H9 (cell line): ENCODE measurements at regions not wholly inside any gene's neighbourhood (a gene's known extent, or its start where the extent isn't known, plus 50 kb on each side); places are given as distances from the start of the nearest gene placed in this dataset.

Experiments
- DNase-seq: peaks from one replicate; pipeline ENCODE4 v3.0.0-alpha.2; 2017
- H2AFZ ChIP-seq: one replicate; pipeline ENCODE4 v1.6.1; 2013; ENCODE audit warnings: mild to moderate bottlenecking, low read length, control low read depth, moderate library complexity
- H2AK5ac ChIP-seq: 2 replicates; pipeline ENCODE4 v1.6.1; 2013; ENCODE audit warnings: low read length, control low read depth, mixed read lengths; ENCODE audit not compliant: insufficient read length
- H2BK120ac ChIP-seq: one replicate; pipeline ENCODE4 v1.6.1; 2013; ENCODE audit warnings: low read depth, mild to moderate bottlenecking, low read length, control low read depth, inconsistent platforms; ENCODE audit not compliant: poor library complexity, severe bottlenecking
- H2BK12ac ChIP-seq: 2 replicates; pipeline ENCODE4 v1.6.1; 2013; ENCODE audit warnings: low read length, control low read depth, mixed read lengths, low read depth; ENCODE audit not compliant: insufficient read length
- H2BK15ac ChIP-seq: 2 replicates; pipeline ENCODE4 v1.6.1; 2013; ENCODE audit warnings: low read depth, low read length, control low read depth
- H2BK20ac ChIP-seq: one replicate; pipeline ENCODE4 v1.6.1; 2013; ENCODE audit warnings: low read depth, mild to moderate bottlenecking, low read length, control low read depth, inconsistent platforms; ENCODE audit not compliant: poor library complexity, severe bottlenecking
- H2BK5ac ChIP-seq: 2 replicates; pipeline ENCODE4 v1.6.1; 2013; ENCODE audit warnings: low read length, control low read depth, mixed read lengths; ENCODE audit not compliant: insufficient read length
- H3K14ac ChIP-seq: 2 replicates; pipeline ENCODE4 v1.6.1; 2013; ENCODE audit warnings: low read length, control low read depth; ENCODE audit not compliant: insufficient read depth
- H3K18ac ChIP-seq: 2 replicates; pipeline ENCODE4 v1.6.1; 2013; ENCODE audit warnings: low read depth, mild to moderate bottlenecking, mixed read lengths, low read length, control low read depth; ENCODE audit not compliant: insufficient read length
- H3K23ac ChIP-seq: 2 replicates; pipeline ENCODE4 v1.6.1; 2013; ENCODE audit warnings: low read length, control low read depth, mixed read lengths, low read depth; ENCODE audit not compliant: insufficient read length
- H3K23me2 ChIP-seq: 2 replicates; pipeline ENCODE4 v1.6.1; 2013; ENCODE audit warnings: low read depth, mild to moderate bottlenecking, mixed read lengths, low read length, control low read depth; ENCODE audit not compliant: insufficient read length, poor library complexity, severe bottlenecking
- H3K27ac ChIP-seq: 2 replicates; pipeline ENCODE4 v1.5.1; 2013; ENCODE audit warnings: low read length, control low read depth, mixed read lengths, low read depth; ENCODE audit not compliant: insufficient read length
- H3K27me3 ChIP-seq: 2 replicates; pipeline ENCODE4 v1.6.1; 2013; ENCODE audit warnings: low read length, control low read depth, inconsistent platforms; ENCODE audit not compliant: insufficient read depth
- H3K4ac ChIP-seq: 2 replicates; pipeline ENCODE4 v1.6.1; 2013; ENCODE audit warnings: low read depth, mild to moderate bottlenecking, control low read depth, inconsistent platforms, low read length, moderate library complexity
- H3K4me1 ChIP-seq: 2 replicates; pipeline ENCODE4 v1.6.1; 2013; ENCODE audit warnings: low read length, control low read depth, inconsistent platforms; ENCODE audit not compliant: insufficient read depth
- H3K4me2 ChIP-seq: 2 replicates; pipeline ENCODE4 v1.6.1; 2013; ENCODE audit warnings: low read length, control low read depth, mixed read lengths; ENCODE audit not compliant: insufficient read length, insufficient read depth
- H3K56ac ChIP-seq: 2 replicates; pipeline ENCODE4 v1.6.1; 2013; ENCODE audit warnings: low read depth, mild to moderate bottlenecking, mixed read lengths, low read length, control low read depth; ENCODE audit not compliant: insufficient read length
- H3K79me1 ChIP-seq: 2 replicates; pipeline ENCODE4 v1.6.1; 2013; ENCODE audit warnings: low read depth, mild to moderate bottlenecking, moderate library complexity, low read length, control low read depth, inconsistent platforms; ENCODE audit not compliant: insufficient read depth, poor library complexity, severe bottlenecking
- H3K79me2 ChIP-seq: 2 replicates; pipeline ENCODE4 v1.6.1; 2013; ENCODE audit warnings: low read length, control low read depth, inconsistent platforms; ENCODE audit not compliant: insufficient read depth
- H3K9ac ChIP-seq: 2 replicates; pipeline ENCODE4 v1.6.1; 2013; ENCODE audit warnings: low read length, control low read depth, mixed read lengths; ENCODE audit not compliant: insufficient read length; ENCODE audit errors: extremely low read depth
- H3K9me3 ChIP-seq: one replicate; pipeline ENCODE4 v1.6.1; 2013; ENCODE audit warnings: low read depth, low read length, inconsistent platforms; ENCODE audit not compliant: control insufficient read depth
- H3T11ph ChIP-seq: one replicate; pipeline ENCODE4 v1.6.1; 2013; ENCODE audit warnings: mild to moderate bottlenecking, low read length, control low read depth, inconsistent platforms
- H4K20me1 ChIP-seq: one replicate; pipeline ENCODE4 v1.6.1; 2013; ENCODE audit not compliant: control insufficient read depth, insufficient read length, insufficient read depth
- H4K5ac ChIP-seq: 2 replicates; pipeline ENCODE4 v1.6.1; 2013; ENCODE audit warnings: low read depth, mild to moderate bottlenecking, mixed read lengths, low read length, control low read depth; ENCODE audit not compliant: insufficient read length
- H4K8ac ChIP-seq: replicated peaks from 2 replicates; pipeline ENCODE4 v1.6.1; 2013; ENCODE audit warnings: low read length, control low read depth, mixed read lengths, low read depth; ENCODE audit not compliant: insufficient read length
- H4K91ac ChIP-seq: 2 replicates; pipeline ENCODE4 v1.6.1; 2013; ENCODE audit warnings: low read depth, mild to moderate bottlenecking, moderate library complexity, mixed read lengths, low read length, control low read depth; ENCODE audit not compliant: insufficient read length
- H3K27ac Mint-ChIP-seq, 3 experiments: 2 replicates in 2 of 3; 3 replicates in 1 of 3; pipeline ENCODE4 v1.8.0; 2020 to 2021; ENCODE audit warnings: mixed read lengths in 3 of 3, mild to moderate bottlenecking in 1 of 3, moderate library complexity in 1 of 3
- H3K27me3 Mint-ChIP-seq: 2 replicates; pipeline ENCODE4 v1.8.0; 2021; ENCODE audit warnings: low read depth, mild to moderate bottlenecking, moderate library complexity, mixed read lengths
- H3K36me3 Mint-ChIP-seq, 3 experiments: 2 replicates in 2 of 3; 3 replicates in 1 of 3; pipeline ENCODE4 v1.8.0; 2020 to 2021; ENCODE audit warnings: low read depth in 3 of 3, mixed read lengths in 3 of 3; ENCODE audit not compliant: insufficient read depth in 1 of 3
- H3K4me1 Mint-ChIP-seq, 2 experiments: 2 replicates each; pipeline ENCODE4 v1.8.0; 2020; ENCODE audit warnings: mixed read lengths in 2 of 2
- H3K4me3 Mint-ChIP-seq, 2 experiments: 2 replicates in 1 of 2; 3 replicates in 1 of 2; pipeline ENCODE4 v1.8.0; 2020 to 2021; ENCODE audit warnings: mild to moderate bottlenecking in 2 of 2, mixed read lengths in 2 of 2, moderate library complexity in 1 of 2
- H3K9me3 Mint-ChIP-seq, 2 experiments: 2 replicates in 1 of 2; 3 replicates in 1 of 2; pipeline ENCODE4 v1.8.0; 2020; ENCODE audit warnings: mild to moderate bottlenecking in 2 of 2, mixed read lengths in 2 of 2, moderate library complexity in 1 of 2
- CTCF ChIP-seq: fragments of 200-600 bp; sonication (generic); conservative IDR thresholded peaks from 3 replicates; pipeline ENCODE4 v1.8.0; 2021; ENCODE audit warnings: antibody characterized with exemption, mild to moderate bottlenecking
- WGBS: extraction: QIAGEN DNeasy Blood & Tissue Kit; methylation state at CpG from one replicate; pipeline ENCODE4 v1.1.7; 2013; ENCODE audit warnings: missing lambda C conversion rate, low lambda C conversion rate, mixed read lengths; ENCODE audit not compliant: insufficient read length; ENCODE audit errors: extremely low coverage; 5-methylcytosine and 5-hydroxymethylcytosine counted together

GRCh38 chr3:24589513-24589851 lies 94.8 kb upstream of the THRB start:
- H2BK5ac ChIP-seq, result no peak overlapping the region
- no peak overlapping the region for H3K56ac ChIP-seq
- H2BK20ac ChIP-seq, result no peak overlapping the region
- whole genome bisulfite sequencing, result no CpG with 5 or more reads among the region's 1 CpG
- no peaks in the 10 kb centered on the region for H3K79me2 ChIP-seq
- no peak overlapping the region for H2BK120ac ChIP-seq
- H3K18ac ChIP-seq, result no peak overlapping the region
- no peaks in the 10 kb centered on the region for H3K27me3 Mint-ChIP-seq
- no peak overlapping the region for H2BK15ac ChIP-seq
- H3K79me1 ChIP-seq, result no peaks in the 10 kb centered on the region
- H3K9ac ChIP-seq, result no peak overlapping the region
- no peaks in the 10 kb centered on the region for H3K36me3 Mint-ChIP-seq
- H3T11ph ChIP-seq, result no peak overlapping the region
- peaks cover 0 to 4% of the 10 kb centered on the region in 2 experiments; a peak in 3 of 4 replicates for H3K4me1 Mint-ChIP-seq
- H3K23ac ChIP-seq, result no peak overlapping the region
- H3K27ac Mint-ChIP-seq, result no peak overlapping the region; a peak in 1 of 7 replicates
- no peaks in the 10 kb centered on the region for H3K4me1 ChIP-seq
- H3K9me3 ChIP-seq, result no peaks in the 10 kb centered on the region
- H2BK12ac ChIP-seq, result no peak overlapping the region
- no peaks in the 10 kb centered on the region for H3K27me3 ChIP-seq
- no peaks in the 10 kb centered on the region for H3K23me2 ChIP-seq
- TF ChIP-seq CTCF, result no peak
- no peak for DNase-seq
- H3K4me3 Mint-ChIP-seq, result no peak overlapping the region
- no peak overlapping the region for H3K4me2 ChIP-seq
- no peaks in the 10 kb centered on the region for H3K9me3 Mint-ChIP-seq
- H3K27ac ChIP-seq, result no peak overlapping the region
- H3K4ac ChIP-seq, result no peak overlapping the region
- no peak overlapping the region for H2AFZ ChIP-seq
- H4K91ac ChIP-seq, result no peak overlapping the region
- no peak overlapping the region for H2AK5ac ChIP-seq
- H4K5ac ChIP-seq, result no peak overlapping the region
- no peak overlapping the region for H4K8ac ChIP-seq
- H4K20me1 ChIP-seq, result no peaks in the 10 kb centered on the region
- H3K14ac ChIP-seq, result no peak overlapping the region
